ENCODE measurements at regions not wholly inside any gene's neighbourhood (a gene's known extent, or its start where the extent isn't known, plus 50 kb on each side); places are given as distances from the start of the nearest gene placed in this dataset.
"Not testable (repeated sequence)": the region's sequence is repeated elsewhere in the genome, so short reads cannot be mapped to it uniquely, and the experiment has no call there.

DNA sequence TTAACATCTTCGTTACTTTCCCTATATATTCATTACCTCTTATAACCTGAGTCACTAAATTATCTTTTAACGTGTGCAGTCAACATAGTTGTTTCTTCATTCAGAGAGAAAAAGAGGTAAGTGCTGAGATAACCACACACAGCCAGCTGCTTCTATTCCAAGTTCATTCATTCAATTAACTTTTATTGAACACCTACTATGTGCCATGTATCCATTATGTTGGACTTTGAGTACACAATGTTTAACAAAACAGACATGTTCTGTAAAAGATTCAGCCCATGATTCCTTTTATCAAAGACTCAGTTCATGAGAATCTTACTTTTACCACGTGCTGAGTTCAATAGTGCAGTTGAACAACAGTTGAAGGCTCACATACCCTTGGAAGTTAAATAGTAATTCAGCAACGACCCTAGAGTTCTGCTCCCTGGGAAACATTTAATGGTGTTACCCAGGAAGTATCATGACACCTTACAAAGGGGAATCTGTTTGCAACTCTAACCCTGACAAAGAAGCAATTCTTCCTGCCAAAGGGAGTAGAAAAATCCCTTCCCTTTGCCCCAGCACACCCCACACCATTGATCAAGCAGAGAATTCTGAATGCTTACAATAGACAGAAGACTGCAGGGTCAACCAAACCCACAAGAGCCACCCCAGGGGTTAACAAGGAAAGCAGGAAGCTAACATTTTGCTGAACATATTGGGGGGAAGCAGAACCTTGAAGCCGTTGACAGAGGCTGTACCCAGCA, 595.8 kb downstream of the STK39 start:
- 100% methylated on average over 1 of the region's 5 CpGs for WGBS (ENCODE audit: insufficient coverage)
- peak; percentile 1 to 65 (median 28) for DNase-seq (ENCODE audit: low read depth in 4 of 6, low spot score in 6 of 6)
- Histone ChIP-seq H3K27ac (ENCODE audit: low read depth, low read length) (peak overlapping the region; percentile 30), H3K9me3 (ENCODE audit: control insufficient read depth, insufficient read depth, low read length) (no peaks in the 10 kb centered on the region), H3K4me3 (ENCODE audit: low read depth, low read length) (no peak overlapping the region), H3K36me3 (ENCODE audit: control insufficient read depth, insufficient read depth, low read length) (no peaks in the 10 kb centered on the region), H3K27me3 (ENCODE audit: control insufficient read depth, insufficient read depth, low read length) (no peaks in the 10 kb centered on the region), H3K4me1 (ENCODE audit: control insufficient read depth, insufficient read depth, low read length) (no peaks in the 10 kb centered on the region)

DNA sequence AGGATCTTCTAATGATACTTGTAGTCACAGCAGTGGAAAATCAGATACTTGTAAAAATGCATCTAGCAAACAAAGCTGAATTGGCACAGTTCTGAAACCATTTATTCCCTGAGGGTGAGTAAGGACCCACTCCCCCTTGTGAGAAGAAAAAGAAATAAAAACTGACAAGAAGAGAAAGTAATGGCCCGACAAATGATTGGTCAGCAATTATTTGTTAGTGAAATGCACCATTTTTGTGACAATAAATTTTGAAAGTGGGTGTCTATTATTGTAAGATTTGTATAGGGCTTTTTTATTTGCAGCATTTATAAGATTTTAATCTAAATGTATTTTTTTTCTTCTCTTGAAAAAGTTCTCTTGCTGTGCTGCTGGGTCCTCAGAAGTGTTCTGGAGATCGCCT, 600.8 kb downstream of the STK39 start:
- Histone ChIP-seq H3K27ac (ENCODE audit: low read depth, low read length) (no peak overlapping the region), H3K36me3 (ENCODE audit: control insufficient read depth, insufficient read depth, low read length) (no peaks in the 10 kb centered on the region), H3K27me3 (ENCODE audit: control insufficient read depth, insufficient read depth, low read length) (no peaks in the 10 kb centered on the region), H3K9me3 (ENCODE audit: control insufficient read depth, insufficient read depth, low read length) (no peaks in the 10 kb centered on the region), H3K4me3 (ENCODE audit: low read depth, low read length) (no peak overlapping the region), H3K4me1 (ENCODE audit: control insufficient read depth, insufficient read depth, low read length) (no peaks in the 10 kb centered on the region)
- no peak for DNase-seq (ENCODE audit: low read depth in 4 of 6, low spot score in 6 of 6)
- 100% methylated on average over 1 of the region's 2 CpGs for WGBS (ENCODE audit: insufficient coverage)

DNA sequence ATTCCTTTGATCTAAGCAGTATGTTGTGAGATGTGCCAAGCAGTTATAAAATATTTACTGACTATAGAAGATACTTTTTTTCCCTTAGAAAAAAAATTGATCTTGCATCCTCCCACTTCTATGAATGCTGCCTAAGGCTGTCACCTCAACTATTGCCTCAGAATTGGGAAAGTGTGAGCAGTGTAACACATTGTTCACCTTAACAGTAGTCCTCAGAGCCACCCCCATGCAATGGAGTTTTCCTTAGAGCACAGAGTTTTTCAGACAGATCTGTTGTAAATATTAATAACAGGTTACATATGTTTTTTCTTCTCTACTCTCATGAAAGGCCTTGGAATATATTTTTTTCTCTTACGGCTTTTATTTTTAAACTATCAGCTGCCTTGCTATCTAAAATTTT, 607.3 kb downstream of the STK39 start:
- Histone ChIP-seq H3K4me3 (ENCODE audit: low read depth, low read length) (no peak overlapping the region), H3K27me3 (ENCODE audit: control insufficient read depth, insufficient read depth, low read length) (no peaks in the 10 kb centered on the region), H3K27ac (ENCODE audit: low read depth, low read length) (no peak overlapping the region), H3K36me3 (ENCODE audit: control insufficient read depth, insufficient read depth, low read length) (no peaks in the 10 kb centered on the region), H3K4me1 (ENCODE audit: control insufficient read depth, insufficient read depth, low read length) (no peaks in the 10 kb centered on the region), H3K9me3 (ENCODE audit: control insufficient read depth, insufficient read depth, low read length) (peaks cover 3% of the 10 kb centered on the region)
- WGBS (ENCODE audit: insufficient coverage): no CpG with 5 or more reads among the region's 1 CpG
- DNase-seq (ENCODE audit: low read depth in 4 of 6, low spot score in 6 of 6): no peak

DNA sequence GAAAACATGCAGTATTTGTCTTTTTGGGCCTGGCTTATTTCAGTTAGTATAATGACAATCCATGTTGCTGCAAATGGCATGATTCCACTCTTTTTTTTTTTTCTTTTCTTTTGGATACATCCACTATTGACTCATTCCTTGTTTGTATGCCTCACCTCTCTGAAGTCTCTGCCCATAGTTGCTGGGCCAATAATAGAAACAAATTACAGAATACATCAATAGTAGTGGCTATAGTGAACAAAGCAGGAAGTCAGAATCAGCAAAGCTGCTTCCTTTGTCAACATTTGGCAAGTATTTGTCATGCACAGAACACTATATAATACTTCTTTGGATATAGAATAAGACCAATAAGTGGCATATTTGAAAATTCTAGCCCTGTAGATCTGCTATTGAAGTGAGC, 609.7 kb downstream of the STK39 start:
- Histone ChIP-seq H3K27me3 (ENCODE audit: control insufficient read depth, insufficient read depth, low read length) (no peaks in the 10 kb centered on the region), H3K27ac (ENCODE audit: low read depth, low read length) (no peak overlapping the region), H3K9me3 (ENCODE audit: control insufficient read depth, insufficient read depth, low read length) (peaks cover 3% of the 10 kb centered on the region), H3K4me1 (ENCODE audit: control insufficient read depth, insufficient read depth, low read length) (no peaks in the 10 kb centered on the region), H3K4me3 (ENCODE audit: low read depth, low read length) (no peak overlapping the region), H3K36me3 (ENCODE audit: control insufficient read depth, insufficient read depth, low read length) (no peaks in the 10 kb centered on the region)
- DNase-seq (ENCODE audit: low read depth in 4 of 6, low spot score in 6 of 6): no peak

DNA sequence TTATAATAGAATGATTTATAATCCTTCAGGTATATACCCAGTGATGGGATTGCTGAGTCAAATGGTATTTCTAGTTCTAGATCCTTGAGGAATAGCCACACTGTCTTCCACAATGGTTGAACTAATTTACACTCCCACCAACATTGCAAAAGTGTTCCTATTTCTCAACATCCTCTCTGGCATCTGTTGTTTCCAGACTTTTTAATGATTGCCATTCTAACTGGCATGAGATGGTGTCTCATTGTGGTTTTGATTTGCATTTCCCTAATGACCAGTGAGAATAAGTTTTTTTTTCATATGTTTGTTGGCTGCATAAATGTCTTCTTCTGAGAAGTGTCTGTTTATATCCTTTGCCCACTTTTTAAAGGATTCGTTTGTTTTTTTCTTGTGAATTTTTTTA, 615.1 kb downstream of the STK39 start:
- not testable (repeated sequence) for H3K27ac ChIP-seq (ENCODE audit: low read depth, low read length); DNase-seq (ENCODE audit: low read depth in 4 of 6, low spot score in 6 of 6); H3K27me3 ChIP-seq (ENCODE audit: control insufficient read depth, insufficient read depth, low read length); H3K36me3 ChIP-seq (ENCODE audit: control insufficient read depth, insufficient read depth, low read length); H3K9me3 ChIP-seq (ENCODE audit: control insufficient read depth, insufficient read depth, low read length); H3K4me1 ChIP-seq (ENCODE audit: control insufficient read depth, insufficient read depth, low read length); H3K4me3 ChIP-seq (ENCODE audit: low read depth, low read length)
- 100% methylated on average over 1 of the region's 1 CpG for WGBS (ENCODE audit: insufficient coverage)

DNA sequence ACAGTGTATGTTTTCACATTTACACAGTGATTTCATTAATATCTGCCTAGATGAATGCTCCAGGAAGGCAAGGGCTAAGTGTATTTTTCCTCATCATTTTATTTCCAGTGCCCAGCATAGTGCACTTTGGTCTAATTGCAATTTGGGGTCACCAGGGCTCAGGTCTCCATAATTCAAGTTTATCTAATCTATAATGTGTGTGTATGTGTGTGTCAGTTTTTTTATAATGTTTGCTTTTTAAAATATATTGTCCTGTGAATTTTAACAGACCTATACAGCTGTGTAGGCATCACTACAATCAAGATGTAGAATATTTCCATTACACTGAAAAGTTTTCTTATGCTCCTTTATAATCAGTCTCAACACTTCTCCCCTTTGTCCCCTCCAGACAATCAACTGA, 620.4 kb downstream of the STK39 start:
- no peaks in the 10 kb centered on the region for H3K4me1 ChIP-seq (ENCODE audit: control insufficient read depth, insufficient read depth, low read length)
- H3K9me3 ChIP-seq (ENCODE audit: control insufficient read depth, insufficient read depth, low read length): no peaks in the 10 kb centered on the region
- no peaks in the 10 kb centered on the region for H3K36me3 ChIP-seq (ENCODE audit: control insufficient read depth, insufficient read depth, low read length)
- DNase-seq (ENCODE audit: low read depth in 4 of 6, low spot score in 6 of 6): no peak
- no peak overlapping the region for H3K27ac ChIP-seq (ENCODE audit: low read depth, low read length)
- no peaks in the 10 kb centered on the region for H3K27me3 ChIP-seq (ENCODE audit: control insufficient read depth, insufficient read depth, low read length)
- no peak overlapping the region for H3K4me3 ChIP-seq (ENCODE audit: low read depth, low read length)

DNA sequence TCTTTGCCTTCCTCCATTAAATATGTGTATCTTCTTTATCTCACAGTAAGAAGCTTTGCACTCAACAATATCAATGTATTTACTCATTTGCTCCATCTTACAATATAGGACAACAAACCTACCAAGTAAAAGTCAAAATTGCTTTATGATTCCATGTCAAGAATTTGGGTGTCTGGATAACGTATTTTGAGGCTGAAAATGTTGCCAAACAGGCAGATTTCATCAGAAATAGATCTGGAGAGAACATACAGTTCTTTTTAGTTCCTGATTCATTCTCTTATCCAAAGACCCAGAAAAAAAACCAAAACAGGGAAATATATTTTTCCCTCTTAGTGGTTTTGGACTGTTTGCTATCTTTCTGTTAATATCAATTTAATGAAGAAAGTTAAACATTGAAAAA, 621.1 kb downstream of the STK39 start:
- Histone ChIP-seq H3K36me3 (ENCODE audit: control insufficient read depth, insufficient read depth, low read length) (no peaks in the 10 kb centered on the region), H3K27me3 (ENCODE audit: control insufficient read depth, insufficient read depth, low read length) (no peaks in the 10 kb centered on the region), H3K4me3 (ENCODE audit: low read depth, low read length) (no peak overlapping the region), H3K4me1 (ENCODE audit: control insufficient read depth, insufficient read depth, low read length) (no peaks in the 10 kb centered on the region), H3K9me3 (ENCODE audit: control insufficient read depth, insufficient read depth, low read length) (no peaks in the 10 kb centered on the region), H3K27ac (ENCODE audit: low read depth, low read length) (no peak overlapping the region)
- DNase-seq (ENCODE audit: low read depth in 4 of 6, low spot score in 6 of 6): no peak
- WGBS (ENCODE audit: insufficient coverage): no CpG with 5 or more reads among the region's 1 CpG

DNA sequence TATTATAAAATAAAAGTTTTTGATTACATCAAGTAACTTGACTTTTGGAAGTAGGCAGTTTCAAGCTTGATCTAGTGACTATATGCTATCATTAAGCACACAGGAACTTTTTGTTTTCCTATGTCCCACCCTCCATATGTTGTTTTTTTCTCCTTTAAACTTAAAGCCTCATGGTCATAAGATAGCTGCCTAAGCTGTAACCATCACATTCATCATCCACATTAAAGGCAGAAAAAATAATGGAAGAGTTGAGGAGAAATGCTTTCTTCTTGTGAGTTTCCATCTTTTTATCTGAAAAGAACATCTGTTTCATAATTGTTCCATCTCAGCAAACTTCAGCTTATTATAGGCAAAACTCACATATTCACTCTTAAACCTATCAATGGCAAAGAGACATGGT, 630.4 kb downstream of the STK39 start:
- Histone ChIP-seq H3K27me3 (ENCODE audit: control insufficient read depth, insufficient read depth, low read length) (no peaks in the 10 kb centered on the region), H3K36me3 (ENCODE audit: control insufficient read depth, insufficient read depth, low read length) (no peaks in the 10 kb centered on the region), H3K4me3 (ENCODE audit: low read depth, low read length) (no peak overlapping the region), H3K4me1 (ENCODE audit: control insufficient read depth, insufficient read depth, low read length) (no peaks in the 10 kb centered on the region), H3K9me3 (ENCODE audit: control insufficient read depth, insufficient read depth, low read length) (no peaks in the 10 kb centered on the region), H3K27ac (ENCODE audit: low read depth, low read length) (no peak overlapping the region)
- DNase-seq (ENCODE audit: low read depth in 4 of 6, low spot score in 6 of 6): no peak

DNA sequence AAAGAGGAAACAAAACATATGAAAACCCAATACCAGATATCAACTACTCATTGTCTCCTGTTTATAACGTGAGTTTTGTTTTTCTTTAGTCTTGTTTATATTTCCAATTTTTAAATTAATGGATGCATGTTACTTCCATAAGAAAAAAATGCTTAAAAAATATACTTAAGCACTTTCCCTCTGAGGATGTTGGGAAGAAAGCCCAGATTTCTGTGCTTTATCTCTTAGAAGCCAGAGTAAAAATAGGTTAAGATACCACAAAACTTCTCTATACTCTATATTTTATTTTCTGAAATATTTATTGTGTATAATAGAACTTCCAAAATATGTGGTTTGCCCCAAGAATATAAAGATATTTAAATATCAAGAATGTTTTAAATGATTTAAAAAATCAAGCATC, 633.9 kb downstream of the STK39 start:
- H3K4me3 ChIP-seq (ENCODE audit: low read depth, low read length): no peak overlapping the region
- no peaks in the 10 kb centered on the region for H3K27me3 ChIP-seq (ENCODE audit: control insufficient read depth, insufficient read depth, low read length)
- H3K36me3 ChIP-seq (ENCODE audit: control insufficient read depth, insufficient read depth, low read length): no peaks in the 10 kb centered on the region
- H3K9me3 ChIP-seq (ENCODE audit: control insufficient read depth, insufficient read depth, low read length): no peaks in the 10 kb centered on the region
- no peak overlapping the region for H3K27ac ChIP-seq (ENCODE audit: low read depth, low read length)
- H3K4me1 ChIP-seq (ENCODE audit: control insufficient read depth, insufficient read depth, low read length): no peaks in the 10 kb centered on the region
- no peak for DNase-seq (ENCODE audit: low read depth in 4 of 6, low spot score in 6 of 6)
- WGBS (ENCODE audit: insufficient coverage): no CpG with 5 or more reads among the region's 1 CpG

DNA sequence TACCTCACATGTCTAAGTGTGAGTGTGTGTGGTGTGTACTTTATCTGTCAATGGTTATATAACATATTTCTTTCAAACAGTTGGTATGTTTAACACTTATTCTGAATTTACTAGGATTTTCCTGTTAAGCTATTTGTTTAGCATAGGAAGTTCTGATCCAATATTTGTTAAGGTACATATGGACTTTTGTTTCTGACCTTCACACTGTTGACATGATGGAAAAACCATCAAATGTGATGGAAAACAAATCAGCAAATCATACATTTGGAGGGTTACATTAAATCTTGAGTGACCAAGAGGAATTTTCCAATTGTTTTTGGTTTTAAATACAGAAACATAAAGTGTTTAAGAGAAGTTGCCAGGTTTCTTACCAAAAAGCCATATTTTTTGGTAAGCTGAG, 638.9 kb downstream of the STK39 start:
- no peak for DNase-seq (ENCODE audit: low read depth in 4 of 6, low spot score in 6 of 6)
- no peaks in the 10 kb centered on the region for H3K4me1 ChIP-seq (ENCODE audit: control insufficient read depth, insufficient read depth, low read length)
- no peak overlapping the region for H3K4me3 ChIP-seq (ENCODE audit: low read depth, low read length)
- H3K27ac ChIP-seq (ENCODE audit: low read depth, low read length): no peak overlapping the region
- H3K9me3 ChIP-seq (ENCODE audit: control insufficient read depth, insufficient read depth, low read length): no peaks in the 10 kb centered on the region
- no peaks in the 10 kb centered on the region for H3K36me3 ChIP-seq (ENCODE audit: control insufficient read depth, insufficient read depth, low read length)
- H3K27me3 ChIP-seq (ENCODE audit: control insufficient read depth, insufficient read depth, low read length): no peaks in the 10 kb centered on the region

Measured in spinal cord (tissue), 9 donors.